Right lobe of liver (tissue), 6 donors: ENCODE measurements at regions not wholly inside any gene's neighbourhood (a gene's known extent, or its start where the extent isn't known, plus 50 kb on each side); places are given as distances from the start of the nearest gene placed in this dataset.

Experiments
- ATAC-seq, 4 donors: fragments of 200-7000 bp; cut with Tn5 transposase; one replicate each; pipeline ENCODE4 v1.9.1; 2020; ENCODE audit warnings: mild to moderate bottlenecking in 4 of 4, moderate library complexity in 4 of 4
- DNase-seq, 3 donors: peaks; one replicate each; pipeline ENCODE4 v3.0.0-alpha.2; 2020
- H3K27ac ChIP-seq, 3 donors: fragments of 200-600 bp; one replicate each; pipeline ENCODE4 v1.8.0; 2022
- H3K27me3 ChIP-seq, 2 donors: fragments of 200-600 bp; one replicate each; pipeline ENCODE4 v1.8.0; 2022
- H3K36me3 ChIP-seq, 4 donors: fragments of 200-600 bp; sonication (generic) in 1 of 4; one replicate each; pipeline versions ENCODE4 v1.5.1 to v1.8.0; 2017 to 2022; ENCODE audit warnings: control low read depth in 1 of 4
- H3K4me1 ChIP-seq, 4 donors: fragments of 200-600 bp; sonication (generic) in 1 of 4; one replicate each; pipeline versions ENCODE4 v1.5.1 to v1.8.0; 2017 to 2022; ENCODE audit warnings: control low read depth in 1 of 4
- H3K4me3 ChIP-seq, 3 donors: fragments of 200-600 bp; one replicate each; pipeline ENCODE4 v1.8.0; 2022
- H3K9me3 ChIP-seq, 4 donors: fragments of 200-600 bp; sonication (generic) in 1 of 4; one replicate each; pipeline versions ENCODE4 v1.5.1 to v1.8.0; 2017 to 2022; ENCODE audit warnings: control low read depth in 1 of 4
- CTCF ChIP-seq, 4 donors: fragments of 200-600 bp in 3 of 4; fragments of 450-650 bp in 1 of 4; IDR thresholded peaks; one replicate each; pipeline versions ENCODE4 v1.5.1 to v1.8.0; 2016 to 2022; ENCODE audit warnings: antibody characterized with exemption in 4 of 4, mild to moderate bottlenecking in 2 of 4
- POLR2A ChIP-seq: fragments of 450-650 bp; IDR thresholded peaks from one replicate; pipeline ENCODE4 v1.6.1; 2017; ENCODE audit warnings: antibody characterized with exemption, mild to moderate bottlenecking
- WGBS: methylation state at CpG from one replicate; pipeline ENCODE4 v1.1.6; 2018; ENCODE audit warnings: low coverage, low lambda C conversion rate; ENCODE audit not compliant: insufficient coverage; ENCODE audit errors: missing lambda C conversion rate; 5-methylcytosine and 5-hydroxymethylcytosine counted together
- intact Hi-C, 2 donors: fragments of 100-400 bp; cut with DNase I; formaldehyde crosslinking; loops; one replicate each; pipeline versions ENCODE4 v1.11.2 to v1.14.1; 2022
- donor health status: DM: no; HTN: yes; CAD: no.
- donor health status: DM: no; HTN: no; CAD: no.
- donor health status: DM: no; HTN: no; CAD: no.
- donor health status: DM: no; HTN: yes; CAD: no.
- donor health status: DM: no; HTN: yes; CAD: no.

GRCh38 chr3:3281024-3281423 is 101.5 kb upstream of the CRBN start:
- no peak for ATAC-seq

GRCh38 chr3:3280396-3280795 is 100.9 kb upstream of the CRBN start:
- intact Hi-C loops, result no loop called here
- H3K4me3 ChIP-seq, result no peak overlapping the region
- ATAC-seq, result no peak
- DNase-seq, result no peak
- H3K4me1 ChIP-seq, result no peaks in the 10 kb centered on the region
- TF ChIP-seq POLR2A, result no peak
- no peak for TF ChIP-seq CTCF (IDR thresholded peaks at IDR 0.05)
- no peaks in the 10 kb centered on the region for H3K36me3 ChIP-seq
- no peak overlapping the region for H3K27ac ChIP-seq
- 17% methylated on average over 1 of the region's 1 CpG for WGBS
- no peaks in the 10 kb centered on the region for H3K9me3 ChIP-seq
- no peaks in the 10 kb centered on the region for H3K27me3 ChIP-seq

More at GRCh38 chr3:3281024-3281423, 101.5 kb upstream of the CRBN start:
- Histone ChIP-seq H3K27ac (no peak overlapping the region), H3K4me1 (no peaks in the 10 kb centered on the region), H3K36me3 (no peaks in the 10 kb centered on the region), H3K9me3 (no peaks in the 10 kb centered on the region), H3K4me3 (no peak overlapping the region), H3K27me3 (no peaks in the 10 kb centered on the region)
- no peak for TF ChIP-seq CTCF (IDR thresholded peaks at IDR 0.05)
- intact Hi-C loops, result no loop called here
- no peak for DNase-seq
- WGBS, result 22% methylated on average over 2 of the region's 2 CpGs

GRCh38 chr3:3278073-3278472 is 98.6 kb upstream of the CRBN start:
- Histone ChIP-seq H3K27me3 (no peaks in the 10 kb centered on the region), H3K9me3 (no peaks in the 10 kb centered on the region), H3K36me3 (no peaks in the 10 kb centered on the region), H3K4me3 (no peak overlapping the region), H3K27ac (no peak overlapping the region), H3K4me1 (no peaks in the 10 kb centered on the region)
- 15% methylated on average over 1 of the region's 1 CpG for WGBS
- ATAC-seq, result no peak
- TF ChIP-seq CTCF (IDR thresholded peaks at IDR 0.05), result no peak
- no peak for TF ChIP-seq POLR2A
- intact Hi-C loops, result no loop called here
- no peak for DNase-seq

- ATAC-seq (no peak), DNase-seq (no peak)
- Histone ChIP-seq H3K4me3 (no peak overlapping the region), H3K4me1 (no peaks in the 10 kb centered on the region), H3K9me3 (no peaks in the 10 kb centered on the region), H3K27me3 (no peaks in the 10 kb centered on the region), H3K36me3 (no peaks in the 10 kb centered on the region), H3K27ac (no peak overlapping the region)
- no peak for TF ChIP-seq POLR2A
- no peak for TF ChIP-seq CTCF (IDR thresholded peaks at IDR 0.05)
- intact Hi-C loops, result no loop called here
- 67% methylated on average over 2 of the region's 2 CpGs for WGBS
These were observed 97.1 kb upstream of the CRBN start for GRCh38 chr3:3276630-3277029.

GRCh38 chr3:3264796-3265195 is 85.3 kb upstream of the CRBN start:
- Histone ChIP-seq H3K27ac (no peak overlapping the region), H3K27me3 (no peaks in the 10 kb centered on the region), H3K9me3 (no peaks in the 10 kb centered on the region), H3K36me3 (no peaks in the 10 kb centered on the region), H3K4me3 (no peak overlapping the region), H3K4me1 (no peaks in the 10 kb centered on the region)
- intact Hi-C loops, result no loop called here
- no peak for DNase-seq
- WGBS, result 40% methylated on average over 3 of the region's 3 CpGs
- no peak for ATAC-seq
- no peak for TF ChIP-seq CTCF (IDR thresholded peaks at IDR 0.05)
